SK-N-MC (cell line): ENCODE measurements at regions not wholly inside any gene's neighbourhood (a gene's known extent, or its start where the extent isn't known, plus 50 kb on each side); places are given as distances from the start of the nearest gene placed in this dataset.
A peak's percentile ranks its signal among the peaks of the same experiment; 100 is the strongest.

Source experiments
- DNase-seq: peaks from one replicate; pipeline ENCODE4 v3.0.0-alpha.2; 2011; ENCODE audit warnings: low read depth, low spot score
- H3K27ac ChIP-seq: fragments of 200-600 bp; sonication (generic); 2 replicates; pipeline ENCODE4 v1.5.1; 2016; ENCODE audit warnings: mixed run types
- H3K36me3 ChIP-seq: fragments of 200-600 bp; sonication (generic); 2 replicates; pipeline ENCODE4 v1.6.1; 2017; ENCODE audit warnings: antibody characterized with exemption, low read length, mixed read lengths; ENCODE audit not compliant: insufficient read depth
- H3K4me3 ChIP-seq: fragments of 200-600 bp; sonication (generic); 2 replicates; pipeline ENCODE4 v1.5.1; 2016
- H3K9ac ChIP-seq: fragments of 200-600 bp; sonication (generic); 2 replicates; pipeline ENCODE4 v1.8.0; 2017; ENCODE audit warnings: mixed run types, mixed read lengths; ENCODE audit not compliant: insufficient read length
- H3K9me3 ChIP-seq: fragments of 200-600 bp; sonication (generic); 2 replicates; pipeline ENCODE4 v1.6.1; 2017; ENCODE audit warnings: low read depth, mild to moderate bottlenecking, antibody characterized with exemption, low read length, moderate library complexity, mixed read lengths
- EZH2 ChIP-seq: fragments of 200-600 bp; sonication (generic); IDR thresholded peaks from one replicate; pipeline ENCODE4 v1.6.1; 2017; ENCODE audit warnings: antibody characterized with exemption
- FOXP2 ChIP-seq: optimal IDR thresholded peaks from 2 replicates; pipeline ENCODE3; 2011; ENCODE audit warnings: mild to moderate bottlenecking, moderate library complexity; ENCODE audit not compliant: insufficient read depth; ENCODE audit errors: extremely low read length, control extremely low read depth
- POLR2AphosphoS5 ChIP-seq: IDR thresholded peaks from 2 replicates; pipeline ENCODE4 v1.6.1; 2012; ENCODE audit warnings: mild to moderate bottlenecking, low read depth, low read length, borderline replicate concordance

- Histone ChIP-seq H3K4me3 (no peak overlapping the region), H3K27ac (no peak overlapping the region), H3K9ac (no peak overlapping the region), H3K36me3 (no peaks in the 10 kb centered on the region), H3K9me3 (no peaks in the 10 kb centered on the region)
- TF ChIP-seq FOXP2 = no peak
- no peak for TF ChIP-seq EZH2
- no peak for TF ChIP-seq POLR2AphosphoS5
- DNase-seq = no peak
These were observed 569.0 kb downstream of the PTPRU start for GRCh38 chr1:29805122-29805895.

DNA sequence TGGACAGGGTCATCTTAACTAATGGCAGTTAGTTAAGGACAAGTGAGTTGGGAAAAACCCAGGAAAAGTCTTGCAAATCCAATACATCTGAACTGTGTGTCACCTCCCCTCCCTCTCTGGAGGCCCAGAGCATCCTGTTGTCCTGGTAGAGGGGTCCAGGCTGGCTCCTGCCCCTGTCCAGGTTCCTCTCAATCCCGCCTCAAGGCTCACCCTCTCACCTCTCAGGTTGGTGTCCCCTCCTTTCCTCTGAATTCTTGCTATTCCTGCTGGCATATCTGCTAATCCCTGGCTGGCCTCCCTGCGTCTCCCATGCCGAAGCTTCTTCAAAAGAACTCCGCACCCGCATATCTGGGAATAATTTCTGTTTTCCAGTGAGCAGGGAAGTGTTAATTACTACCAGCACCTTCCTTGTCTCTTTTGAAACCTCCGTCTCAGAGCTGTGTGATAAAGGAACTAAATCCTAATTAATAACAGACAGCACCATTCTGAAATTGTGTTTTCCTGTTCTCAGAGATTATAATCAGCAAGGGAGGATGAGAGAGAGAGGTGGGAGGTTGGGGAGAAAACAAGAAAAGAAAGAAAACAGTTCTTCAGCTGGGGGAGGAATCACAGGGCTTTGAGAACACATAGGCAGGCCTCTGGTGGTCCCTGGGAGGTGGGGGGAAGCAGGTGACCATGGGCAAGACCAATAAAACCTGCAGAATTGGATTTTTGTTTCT is 568.0 kb downstream of the PTPRU start:
- H3K4me3 ChIP-seq = 0 out of 2 replicates have a peak overlapping the region, but pooled peaks have one; percentile 1
- no peak for DNase-seq
- no peak overlapping the region for H3K9ac ChIP-seq
- TF ChIP-seq FOXP2 (no peak), POLR2AphosphoS5 (no peak), EZH2 (no peak)
- H3K36me3 ChIP-seq = no peaks in the 10 kb centered on the region
- no peak overlapping the region for H3K27ac ChIP-seq
- H3K9me3 ChIP-seq = no peaks in the 10 kb centered on the region

GRCh38 chr1:29803486-29803885 is 567.2 kb downstream of the PTPRU start:
- H3K9ac ChIP-seq = no peak overlapping the region
- no peak for DNase-seq
- no peak for TF ChIP-seq POLR2AphosphoS5
- TF ChIP-seq EZH2 = no peak
- no peak for TF ChIP-seq FOXP2
- H3K9me3 ChIP-seq = no peaks in the 10 kb centered on the region
- H3K36me3 ChIP-seq = no peaks in the 10 kb centered on the region
- no peak overlapping the region for H3K27ac ChIP-seq
- no peak overlapping the region for H3K4me3 ChIP-seq

DNA sequence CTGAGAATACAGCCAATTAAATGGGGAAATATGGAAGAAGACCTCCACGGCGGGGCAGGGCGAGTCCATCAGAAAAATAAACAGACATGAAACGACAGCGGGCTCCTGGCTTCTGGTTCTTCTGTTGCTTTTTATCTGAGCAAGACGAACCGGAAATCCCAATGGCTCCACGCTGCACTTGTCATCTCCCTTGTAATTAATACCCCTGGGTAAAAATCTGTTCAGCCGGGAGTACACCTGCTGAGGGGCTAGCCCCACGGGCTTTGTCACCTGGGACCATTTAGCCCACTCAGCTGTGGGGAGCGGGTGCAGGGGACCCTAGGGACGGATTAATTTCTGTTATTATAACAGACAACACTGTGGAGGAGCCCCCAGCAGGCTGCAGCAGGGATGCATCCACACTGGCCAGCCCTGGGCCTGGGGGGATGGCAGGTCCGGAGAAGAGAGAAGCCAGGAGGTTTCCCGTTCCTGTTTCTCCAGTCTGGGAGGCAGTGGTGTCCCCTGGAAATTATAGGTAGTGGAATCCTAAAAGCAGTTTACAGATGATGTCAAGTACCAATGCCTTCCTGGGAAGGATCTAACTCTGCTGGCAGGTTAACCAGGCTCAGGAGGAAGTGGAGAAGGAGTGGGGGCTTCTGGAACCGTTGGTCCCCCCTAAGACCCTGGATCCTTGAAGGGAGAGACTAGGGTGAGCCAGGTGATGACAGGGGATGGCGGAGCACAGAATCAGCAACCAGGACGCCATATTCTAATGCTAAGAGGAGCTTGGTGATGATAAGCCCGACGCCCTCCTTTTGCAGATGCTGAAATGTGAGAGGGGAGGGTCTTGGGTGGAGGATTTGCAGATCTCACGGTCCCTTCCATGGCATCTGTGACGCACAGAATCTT is 566.1 kb downstream of the PTPRU start:
- H3K36me3 ChIP-seq = no peaks in the 10 kb centered on the region
- H3K9ac ChIP-seq = no peak overlapping the region
- no peaks in the 10 kb centered on the region for H3K9me3 ChIP-seq
- no peak overlapping the region for H3K27ac ChIP-seq
- TF ChIP-seq FOXP2 (no peak), EZH2 (no peak), POLR2AphosphoS5 (no peak)
- no peak for DNase-seq
- no peak overlapping the region for H3K4me3 ChIP-seq

GRCh38 chr1:29801561-29801973 is 565.2 kb downstream of the PTPRU start:
- DNase-seq = no peak
- TF ChIP-seq POLR2AphosphoS5 (no peak), FOXP2 (no peak), EZH2 (no peak)
- no peak overlapping the region for H3K9ac ChIP-seq
- no peak overlapping the region for H3K4me3 ChIP-seq
- no peak overlapping the region for H3K27ac ChIP-seq
- H3K9me3 ChIP-seq = no peaks in the 10 kb centered on the region
- no peaks in the 10 kb centered on the region for H3K36me3 ChIP-seq

DNA sequence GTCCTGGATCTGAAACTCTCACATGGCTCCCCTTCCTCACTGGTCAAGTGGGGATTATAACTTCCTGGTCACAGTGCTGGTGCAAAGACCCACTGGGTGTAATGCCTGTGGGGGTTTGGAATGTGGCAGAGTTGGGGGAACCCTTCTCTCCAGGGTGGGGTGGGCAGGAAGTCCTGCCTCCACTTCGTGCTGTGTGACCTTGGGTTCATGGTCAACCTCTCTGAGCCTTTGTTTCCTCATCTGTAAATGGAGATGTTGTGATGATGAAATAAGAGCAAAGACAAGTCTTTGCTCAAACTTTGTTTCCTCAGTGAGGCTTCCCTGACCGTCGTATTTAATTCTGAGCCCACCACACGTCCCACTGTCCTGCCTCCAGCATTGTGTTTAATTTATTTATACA is 564.7 kb downstream of the PTPRU start:
- H3K9ac ChIP-seq = no peak overlapping the region
- H3K9me3 ChIP-seq = no peaks in the 10 kb centered on the region
- DNase-seq = no peak
- H3K4me3 ChIP-seq = no peak overlapping the region
- TF ChIP-seq POLR2AphosphoS5 (no peak), EZH2 (no peak), FOXP2 (no peak)
- no peaks in the 10 kb centered on the region for H3K36me3 ChIP-seq
- no peak overlapping the region for H3K27ac ChIP-seq

- H3K36me3 ChIP-seq = no peaks in the 10 kb centered on the region
- no peak for DNase-seq
- H3K4me3 ChIP-seq = no peak overlapping the region
- H3K9ac ChIP-seq = no peak overlapping the region
- H3K27ac ChIP-seq = no peak overlapping the region
- TF ChIP-seq POLR2AphosphoS5 (no peak), FOXP2 (no peak), EZH2 (no peak)
- H3K9me3 ChIP-seq = no peaks in the 10 kb centered on the region
These were observed 564.2 kb downstream of the PTPRU start for GRCh38 chr1:29800522-29800956.

DNA sequence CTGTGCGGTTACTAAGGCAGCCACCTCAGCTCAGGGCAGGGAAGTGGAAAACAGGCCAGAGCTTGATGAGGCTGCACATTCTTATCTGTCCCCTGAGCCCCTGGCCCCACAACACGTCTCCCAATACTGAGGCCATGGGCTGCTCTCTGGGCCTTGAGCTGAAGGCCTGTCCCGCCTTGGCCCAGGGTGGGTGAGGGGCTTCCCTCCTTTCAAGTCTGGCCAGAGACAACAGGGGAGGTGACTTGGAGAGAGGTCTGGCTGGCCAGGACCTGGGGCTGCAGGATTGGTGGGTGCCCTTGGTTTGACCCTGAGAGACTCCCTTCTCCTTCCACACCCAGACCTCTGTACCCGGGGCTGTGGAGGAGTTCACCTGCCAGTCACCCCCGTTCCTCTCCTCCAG is 563.8 kb downstream of the PTPRU start:
- H3K9ac ChIP-seq = no peak overlapping the region
- no peak for TF ChIP-seq FOXP2
- TF ChIP-seq POLR2AphosphoS5 = no peak
- TF ChIP-seq EZH2 = no peak
- no peaks in the 10 kb centered on the region for H3K9me3 ChIP-seq
- no peak for DNase-seq
- no peak overlapping the region for H3K27ac ChIP-seq
- H3K4me3 ChIP-seq = no peak overlapping the region
- H3K36me3 ChIP-seq = no peaks in the 10 kb centered on the region
